Body of pancreas (tissue), 4 donors: ENCODE measurements at regions not wholly inside any gene's neighbourhood (a gene's known extent, or its start where the extent isn't known, plus 50 kb on each side); places are given as distances from the start of the nearest gene placed in this dataset.

Experiments used
- POLR2A ChIP-seq, 3 donors: fragments of 450-650 bp; IDR thresholded peaks; one replicate each; pipeline ENCODE4 v1.6.1; 2016; ENCODE audit warnings: antibody characterized with exemption in 3 of 3, mild to moderate bottlenecking in 2 of 3
- TF ChIP-seq, protein P1 (sequence below), 7 experiments: fragments of 450-650 bp in 4 of 7; fragments of 200-600 bp in 3 of 7; sonication (generic) in 3 of 7; IDR thresholded peaks; one replicate each; pipeline ENCODE4 v1.5.1; 2016 to 2019; ENCODE audit warnings: antibody characterized with exemption in 7 of 7

DNA sequence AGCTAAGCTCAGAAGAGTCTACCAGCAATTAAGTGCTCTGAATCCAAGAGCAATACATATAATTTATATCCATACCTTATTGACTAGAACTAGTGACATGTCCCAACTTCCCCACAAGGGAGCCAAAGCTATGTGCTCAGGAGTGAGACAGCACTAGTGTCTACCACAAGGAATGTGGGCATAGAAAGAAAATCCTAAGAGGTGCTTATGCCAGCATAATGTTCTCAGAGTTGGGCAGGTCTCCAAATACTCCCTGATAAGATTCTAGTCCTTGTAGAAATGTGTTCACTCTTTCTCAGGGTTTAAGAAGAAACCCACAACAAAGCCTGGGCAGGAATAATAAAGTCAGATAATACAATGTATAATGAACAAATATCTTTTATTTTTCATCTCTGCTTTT lies 275.1 kb downstream of the BRINP1 start:
- TF ChIP-seq POLR2A (IDR thresholded peaks at IDR 0.05) = no peak
- TF ChIP-seq, protein P1, sequence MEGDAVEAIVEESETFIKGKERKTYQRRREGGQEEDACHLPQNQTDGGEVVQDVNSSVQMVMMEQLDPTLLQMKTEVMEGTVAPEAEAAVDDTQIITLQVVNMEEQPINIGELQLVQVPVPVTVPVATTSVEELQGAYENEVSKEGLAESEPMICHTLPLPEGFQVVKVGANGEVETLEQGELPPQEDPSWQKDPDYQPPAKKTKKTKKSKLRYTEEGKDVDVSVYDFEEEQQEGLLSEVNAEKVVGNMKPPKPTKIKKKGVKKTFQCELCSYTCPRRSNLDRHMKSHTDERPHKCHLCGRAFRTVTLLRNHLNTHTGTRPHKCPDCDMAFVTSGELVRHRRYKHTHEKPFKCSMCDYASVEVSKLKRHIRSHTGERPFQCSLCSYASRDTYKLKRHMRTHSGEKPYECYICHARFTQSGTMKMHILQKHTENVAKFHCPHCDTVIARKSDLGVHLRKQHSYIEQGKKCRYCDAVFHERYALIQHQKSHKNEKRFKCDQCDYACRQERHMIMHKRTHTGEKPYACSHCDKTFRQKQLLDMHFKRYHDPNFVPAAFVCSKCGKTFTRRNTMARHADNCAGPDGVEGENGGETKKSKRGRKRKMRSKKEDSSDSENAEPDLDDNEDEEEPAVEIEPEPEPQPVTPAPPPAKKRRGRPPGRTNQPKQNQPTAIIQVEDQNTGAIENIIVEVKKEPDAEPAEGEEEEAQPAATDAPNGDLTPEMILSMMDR (IDR thresholded peaks at IDR 0.05) = no peak
